ENCODE measurements at regions not wholly inside any gene's neighbourhood (a gene's known extent, or its start where the extent isn't known, plus 50 kb on each side); places are given as distances from the start of the nearest gene placed in this dataset.

DNA sequence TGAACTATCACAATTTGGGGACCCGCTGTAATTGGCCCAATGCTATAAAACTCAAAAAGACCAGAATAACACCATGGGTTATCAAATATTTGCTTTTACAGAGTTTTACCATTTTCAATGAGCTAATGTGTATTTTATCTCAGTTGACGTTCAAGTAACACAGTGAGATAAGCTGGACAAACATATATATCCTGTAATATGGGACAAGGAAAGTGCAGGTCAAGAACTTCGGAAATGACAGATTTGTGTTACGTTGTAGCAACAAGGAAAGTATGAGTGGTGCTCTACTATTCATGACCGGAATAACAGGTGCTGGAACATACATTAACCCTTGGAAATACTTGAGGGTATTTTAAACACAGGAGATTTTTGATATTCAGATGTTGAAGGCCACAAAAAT is 566.4 kb upstream of the FLRT2 start:
- no peak for TF ChIP-seq CTCF (conservative IDR thresholded peaks at IDR 0.05)
- Mint-ChIP-seq H3K36me3 (ENCODE audit: low read depth) (no peaks in the 10 kb centered on the region), H3K4me1 (peaks cover 4% of the 10 kb centered on the region), H3K9me3 (no peaks in the 10 kb centered on the region), H3K27me3 (ENCODE audit: low read depth) (no peaks in the 10 kb centered on the region), H3K27ac (ENCODE audit: unreplicated experiment) (no peak overlapping the region), H3K4me3 (no peak overlapping the region)
- no peak for DNase-seq (ENCODE audit: low read depth, low spot score)

- peaks cover 3% of the 10 kb centered on the region for H3K9me3 Mint-ChIP-seq
- H3K4me1 Mint-ChIP-seq, result peaks cover 8% of the 10 kb centered on the region
- H3K36me3 Mint-ChIP-seq (ENCODE audit: low read depth), result no peaks in the 10 kb centered on the region
- no peaks in the 10 kb centered on the region for H3K27me3 Mint-ChIP-seq (ENCODE audit: low read depth)
- H3K27ac Mint-ChIP-seq (ENCODE audit: unreplicated experiment), result no peak overlapping the region
- DNase-seq (ENCODE audit: low read depth, low spot score), result no peak
- TF ChIP-seq CTCF (conservative IDR thresholded peaks at IDR 0.05), result no peak
- H3K4me3 Mint-ChIP-seq, result no peak overlapping the region
Measured at GRCh38 chr14:84965279-84965678, 564.7 kb upstream of the FLRT2 start.

GRCh38 chr14:84969501-84969900 is 560.4 kb upstream of the FLRT2 start:
- DNase-seq (ENCODE audit: low read depth, low spot score), result no peak
- no peak for TF ChIP-seq CTCF (conservative IDR thresholded peaks at IDR 0.05)
- no peak overlapping the region for H3K27ac Mint-ChIP-seq (ENCODE audit: unreplicated experiment)
- H3K4me3 Mint-ChIP-seq, result no peak overlapping the region
- H3K36me3 Mint-ChIP-seq (ENCODE audit: low read depth), result no peaks in the 10 kb centered on the region
- no peaks in the 10 kb centered on the region for H3K27me3 Mint-ChIP-seq (ENCODE audit: low read depth)
- H3K9me3 Mint-ChIP-seq, result peaks cover 6% of the 10 kb centered on the region
- H3K4me1 Mint-ChIP-seq, result peaks cover 3% of the 10 kb centered on the region

GRCh38 chr14:84975241-84975902 is 554.6 kb upstream of the FLRT2 start:
- H3K9me3 Mint-ChIP-seq, result peaks cover 3% of the 10 kb centered on the region
- no peak overlapping the region for H3K27ac Mint-ChIP-seq (ENCODE audit: unreplicated experiment)
- H3K4me3 Mint-ChIP-seq, result no peak overlapping the region
- TF ChIP-seq CTCF (conservative IDR thresholded peaks at IDR 0.05), result no peak
- no peaks in the 10 kb centered on the region for H3K27me3 Mint-ChIP-seq (ENCODE audit: low read depth)
- DNase-seq (ENCODE audit: low read depth, low spot score), result no peak
- H3K36me3 Mint-ChIP-seq (ENCODE audit: low read depth), result no peaks in the 10 kb centered on the region
- no peaks in the 10 kb centered on the region for H3K4me1 Mint-ChIP-seq

- DNase-seq (ENCODE audit: low read depth, low spot score), result no peak
- no peaks in the 10 kb centered on the region for H3K4me1 Mint-ChIP-seq
- H3K27ac Mint-ChIP-seq (ENCODE audit: unreplicated experiment), result no peak overlapping the region
- no peaks in the 10 kb centered on the region for H3K27me3 Mint-ChIP-seq (ENCODE audit: low read depth)
- H3K36me3 Mint-ChIP-seq (ENCODE audit: low read depth), result no peaks in the 10 kb centered on the region
- peaks cover 3% of the 10 kb centered on the region for H3K9me3 Mint-ChIP-seq
- no peak overlapping the region for H3K4me3 Mint-ChIP-seq
- no peak for TF ChIP-seq CTCF (conservative IDR thresholded peaks at IDR 0.05)
Measured at GRCh38 chr14:84976805-84977204, 553.1 kb upstream of the FLRT2 start.
